H9 (cell line): ENCODE measurements at regions not wholly inside any gene's neighbourhood (a gene's known extent, or its start where the extent isn't known, plus 50 kb on each side); places are given as distances from the start of the nearest gene placed in this dataset.

Experiments used
- DNase-seq: peaks from one replicate; pipeline ENCODE4 v3.0.0-alpha.2; 2017
- H2AFZ ChIP-seq: one replicate; pipeline ENCODE4 v1.6.1; 2013; ENCODE audit warnings: mild to moderate bottlenecking, low read length, control low read depth, moderate library complexity
- H2AK5ac ChIP-seq: 2 replicates; pipeline ENCODE4 v1.6.1; 2013; ENCODE audit warnings: low read length, control low read depth, mixed read lengths; ENCODE audit not compliant: insufficient read length
- H2BK120ac ChIP-seq: one replicate; pipeline ENCODE4 v1.6.1; 2013; ENCODE audit warnings: low read depth, mild to moderate bottlenecking, low read length, control low read depth, inconsistent platforms; ENCODE audit not compliant: poor library complexity, severe bottlenecking
- H2BK12ac ChIP-seq: 2 replicates; pipeline ENCODE4 v1.6.1; 2013; ENCODE audit warnings: low read length, control low read depth, mixed read lengths, low read depth; ENCODE audit not compliant: insufficient read length
- H2BK15ac ChIP-seq: 2 replicates; pipeline ENCODE4 v1.6.1; 2013; ENCODE audit warnings: low read depth, low read length, control low read depth
- H2BK20ac ChIP-seq: one replicate; pipeline ENCODE4 v1.6.1; 2013; ENCODE audit warnings: low read depth, mild to moderate bottlenecking, low read length, control low read depth, inconsistent platforms; ENCODE audit not compliant: poor library complexity, severe bottlenecking
- H2BK5ac ChIP-seq: 2 replicates; pipeline ENCODE4 v1.6.1; 2013; ENCODE audit warnings: low read length, control low read depth, mixed read lengths; ENCODE audit not compliant: insufficient read length
- H3K14ac ChIP-seq: 2 replicates; pipeline ENCODE4 v1.6.1; 2013; ENCODE audit warnings: low read length, control low read depth; ENCODE audit not compliant: insufficient read depth
- H3K18ac ChIP-seq: 2 replicates; pipeline ENCODE4 v1.6.1; 2013; ENCODE audit warnings: low read depth, mild to moderate bottlenecking, mixed read lengths, low read length, control low read depth; ENCODE audit not compliant: insufficient read length
- H3K23ac ChIP-seq: 2 replicates; pipeline ENCODE4 v1.6.1; 2013; ENCODE audit warnings: low read length, control low read depth, mixed read lengths, low read depth; ENCODE audit not compliant: insufficient read length
- H3K23me2 ChIP-seq: 2 replicates; pipeline ENCODE4 v1.6.1; 2013; ENCODE audit warnings: low read depth, mild to moderate bottlenecking, mixed read lengths, low read length, control low read depth; ENCODE audit not compliant: insufficient read length, poor library complexity, severe bottlenecking
- H3K27ac ChIP-seq: 2 replicates; pipeline ENCODE4 v1.5.1; 2013; ENCODE audit warnings: low read length, control low read depth, mixed read lengths, low read depth; ENCODE audit not compliant: insufficient read length
- H3K27me3 ChIP-seq: 2 replicates; pipeline ENCODE4 v1.6.1; 2013; ENCODE audit warnings: low read length, control low read depth, inconsistent platforms; ENCODE audit not compliant: insufficient read depth
- H3K4ac ChIP-seq: 2 replicates; pipeline ENCODE4 v1.6.1; 2013; ENCODE audit warnings: low read depth, mild to moderate bottlenecking, control low read depth, inconsistent platforms, low read length, moderate library complexity
- H3K4me1 ChIP-seq: 2 replicates; pipeline ENCODE4 v1.6.1; 2013; ENCODE audit warnings: low read length, control low read depth, inconsistent platforms; ENCODE audit not compliant: insufficient read depth
- H3K4me2 ChIP-seq: 2 replicates; pipeline ENCODE4 v1.6.1; 2013; ENCODE audit warnings: low read length, control low read depth, mixed read lengths; ENCODE audit not compliant: insufficient read length, insufficient read depth
- H3K56ac ChIP-seq: 2 replicates; pipeline ENCODE4 v1.6.1; 2013; ENCODE audit warnings: low read depth, mild to moderate bottlenecking, mixed read lengths, low read length, control low read depth; ENCODE audit not compliant: insufficient read length
- H3K79me1 ChIP-seq: 2 replicates; pipeline ENCODE4 v1.6.1; 2013; ENCODE audit warnings: low read depth, mild to moderate bottlenecking, moderate library complexity, low read length, control low read depth, inconsistent platforms; ENCODE audit not compliant: insufficient read depth, poor library complexity, severe bottlenecking
- H3K79me2 ChIP-seq: 2 replicates; pipeline ENCODE4 v1.6.1; 2013; ENCODE audit warnings: low read length, control low read depth, inconsistent platforms; ENCODE audit not compliant: insufficient read depth
- H3K9ac ChIP-seq: 2 replicates; pipeline ENCODE4 v1.6.1; 2013; ENCODE audit warnings: low read length, control low read depth, mixed read lengths; ENCODE audit not compliant: insufficient read length; ENCODE audit errors: extremely low read depth
- H3K9me3 ChIP-seq: one replicate; pipeline ENCODE4 v1.6.1; 2013; ENCODE audit warnings: low read depth, low read length, inconsistent platforms; ENCODE audit not compliant: control insufficient read depth
- H3T11ph ChIP-seq: one replicate; pipeline ENCODE4 v1.6.1; 2013; ENCODE audit warnings: mild to moderate bottlenecking, low read length, control low read depth, inconsistent platforms
- H4K20me1 ChIP-seq: one replicate; pipeline ENCODE4 v1.6.1; 2013; ENCODE audit not compliant: control insufficient read depth, insufficient read length, insufficient read depth
- H4K5ac ChIP-seq: 2 replicates; pipeline ENCODE4 v1.6.1; 2013; ENCODE audit warnings: low read depth, mild to moderate bottlenecking, mixed read lengths, low read length, control low read depth; ENCODE audit not compliant: insufficient read length
- H4K8ac ChIP-seq: replicated peaks from 2 replicates; pipeline ENCODE4 v1.6.1; 2013; ENCODE audit warnings: low read length, control low read depth, mixed read lengths, low read depth; ENCODE audit not compliant: insufficient read length
- H4K91ac ChIP-seq: 2 replicates; pipeline ENCODE4 v1.6.1; 2013; ENCODE audit warnings: low read depth, mild to moderate bottlenecking, moderate library complexity, mixed read lengths, low read length, control low read depth; ENCODE audit not compliant: insufficient read length
- H3K27ac Mint-ChIP-seq, 3 experiments: 2 replicates in 2 of 3; 3 replicates in 1 of 3; pipeline ENCODE4 v1.8.0; 2020 to 2021; ENCODE audit warnings: mixed read lengths in 3 of 3, mild to moderate bottlenecking in 1 of 3, moderate library complexity in 1 of 3
- H3K27me3 Mint-ChIP-seq: 2 replicates; pipeline ENCODE4 v1.8.0; 2021; ENCODE audit warnings: low read depth, mild to moderate bottlenecking, moderate library complexity, mixed read lengths
- H3K36me3 Mint-ChIP-seq, 3 experiments: 2 replicates in 2 of 3; 3 replicates in 1 of 3; pipeline ENCODE4 v1.8.0; 2020 to 2021; ENCODE audit warnings: low read depth in 3 of 3, mixed read lengths in 3 of 3; ENCODE audit not compliant: insufficient read depth in 1 of 3
- H3K4me1 Mint-ChIP-seq, 2 experiments: 2 replicates each; pipeline ENCODE4 v1.8.0; 2020; ENCODE audit warnings: mixed read lengths in 2 of 2
- H3K4me3 Mint-ChIP-seq, 2 experiments: 2 replicates in 1 of 2; 3 replicates in 1 of 2; pipeline ENCODE4 v1.8.0; 2020 to 2021; ENCODE audit warnings: mild to moderate bottlenecking in 2 of 2, mixed read lengths in 2 of 2, moderate library complexity in 1 of 2
- H3K9me3 Mint-ChIP-seq, 2 experiments: 2 replicates in 1 of 2; 3 replicates in 1 of 2; pipeline ENCODE4 v1.8.0; 2020; ENCODE audit warnings: mild to moderate bottlenecking in 2 of 2, mixed read lengths in 2 of 2, moderate library complexity in 1 of 2
- TF ChIP-seq, protein P1 (sequence below): fragments of 200-600 bp; sonication (generic); conservative IDR thresholded peaks from 3 replicates; pipeline ENCODE4 v1.8.0; 2021; ENCODE audit warnings: antibody characterized with exemption, mild to moderate bottlenecking

DNA sequence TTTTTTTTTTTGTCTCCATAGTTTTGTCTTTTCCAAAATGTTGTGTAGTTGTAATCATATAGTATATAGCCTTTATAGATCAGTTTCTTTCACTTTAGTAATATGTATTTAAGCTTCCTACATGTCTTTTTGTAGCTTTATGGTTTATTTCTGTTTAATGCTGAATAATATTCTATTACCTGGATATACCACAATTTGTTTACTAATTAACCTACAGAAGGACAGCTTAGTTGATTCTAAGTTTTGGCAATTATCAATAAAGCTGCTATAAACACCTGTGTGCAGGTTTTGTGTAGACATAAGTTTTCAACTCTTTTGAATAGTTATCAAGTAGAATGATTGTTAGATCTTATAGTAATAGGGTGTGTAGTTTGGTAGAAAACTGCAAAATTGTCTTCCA lies 130.3 kb upstream of the CARD18 start:
- Mint-ChIP-seq H3K36me3 (no peaks in the 10 kb centered on the region; a peak in 1 of 7 replicates), H3K9me3 (peaks cover 0 to 2% of the 10 kb centered on the region in 2 experiments; a peak in 3 of 5 replicates), H3K27ac (no peak overlapping the region), H3K27me3 (no peaks in the 10 kb centered on the region), H3K4me3 (no peak overlapping the region), H3K4me1 (peaks cover 10% of the 10 kb centered on the region in 2 experiments)
- H3K9me3 ChIP-seq = no peaks in the 10 kb centered on the region
- no peak overlapping the region for H2AFZ ChIP-seq
- no peak overlapping the region for H2BK5ac ChIP-seq
- H3K23me2 ChIP-seq = no peaks in the 10 kb centered on the region
- no peaks in the 10 kb centered on the region for H4K20me1 ChIP-seq
- H3K4me1 ChIP-seq = no peaks in the 10 kb centered on the region; the same call in 1 of the 2 replicates
- H4K91ac ChIP-seq = no peak overlapping the region
- H2BK12ac ChIP-seq = no peak overlapping the region
- H3K4me2 ChIP-seq = no peak overlapping the region
- H2BK120ac ChIP-seq = no peak overlapping the region
- no peak overlapping the region for H2BK20ac ChIP-seq
- no peak overlapping the region for H2BK15ac ChIP-seq
- H3K79me1 ChIP-seq = no peaks in the 10 kb centered on the region
- no peak overlapping the region for H3K18ac ChIP-seq
- H3K14ac ChIP-seq = no peak overlapping the region
- H3K27ac ChIP-seq = no peak overlapping the region
- H4K5ac ChIP-seq = no peak overlapping the region
- no peak overlapping the region for H3K9ac ChIP-seq
- no peaks in the 10 kb centered on the region for H3K79me2 ChIP-seq
- H3K27me3 ChIP-seq = no peaks in the 10 kb centered on the region
- H4K8ac ChIP-seq = no peak overlapping the region
- no peak for DNase-seq
- H2AK5ac ChIP-seq = no peak overlapping the region
- TF ChIP-seq, protein P1, sequence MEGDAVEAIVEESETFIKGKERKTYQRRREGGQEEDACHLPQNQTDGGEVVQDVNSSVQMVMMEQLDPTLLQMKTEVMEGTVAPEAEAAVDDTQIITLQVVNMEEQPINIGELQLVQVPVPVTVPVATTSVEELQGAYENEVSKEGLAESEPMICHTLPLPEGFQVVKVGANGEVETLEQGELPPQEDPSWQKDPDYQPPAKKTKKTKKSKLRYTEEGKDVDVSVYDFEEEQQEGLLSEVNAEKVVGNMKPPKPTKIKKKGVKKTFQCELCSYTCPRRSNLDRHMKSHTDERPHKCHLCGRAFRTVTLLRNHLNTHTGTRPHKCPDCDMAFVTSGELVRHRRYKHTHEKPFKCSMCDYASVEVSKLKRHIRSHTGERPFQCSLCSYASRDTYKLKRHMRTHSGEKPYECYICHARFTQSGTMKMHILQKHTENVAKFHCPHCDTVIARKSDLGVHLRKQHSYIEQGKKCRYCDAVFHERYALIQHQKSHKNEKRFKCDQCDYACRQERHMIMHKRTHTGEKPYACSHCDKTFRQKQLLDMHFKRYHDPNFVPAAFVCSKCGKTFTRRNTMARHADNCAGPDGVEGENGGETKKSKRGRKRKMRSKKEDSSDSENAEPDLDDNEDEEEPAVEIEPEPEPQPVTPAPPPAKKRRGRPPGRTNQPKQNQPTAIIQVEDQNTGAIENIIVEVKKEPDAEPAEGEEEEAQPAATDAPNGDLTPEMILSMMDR = no peak
- no peak overlapping the region for H3K23ac ChIP-seq
- no peak overlapping the region for H3T11ph ChIP-seq
- H3K56ac ChIP-seq = no peak overlapping the region
- H3K4ac ChIP-seq = no peak overlapping the region
